KMS-11 (cell line): ENCODE measurements at regions not wholly inside any gene's neighbourhood (a gene's known extent, or its start where the extent isn't known, plus 50 kb on each side); places are given as distances from the start of the nearest gene placed in this dataset.

Experiments
- H2AFZ ChIP-seq: fragments of 200-600 bp; sonication (generic); 2 replicates; pipeline ENCODE4 v1.6.1; 2016; ENCODE audit warnings: antibody characterized with exemption, mixed run types, low read depth
- H3K27ac ChIP-seq: fragments of 200-600 bp; sonication (generic); 2 replicates; pipeline ENCODE4 v1.6.1; 2016; ENCODE audit warnings: mild to moderate bottlenecking, mixed run types
- H3K27me3 ChIP-seq: fragments of 200-600 bp; sonication (generic); 2 replicates; pipeline ENCODE4 v1.6.1; 2017; ENCODE audit warnings: mild to moderate bottlenecking, low read depth, mixed run types, moderate library complexity; ENCODE audit not compliant: insufficient read depth
- H3K36me3 ChIP-seq: fragments of 200-600 bp; sonication (generic); 2 replicates; pipeline ENCODE4 v1.6.1; 2017; ENCODE audit warnings: mild to moderate bottlenecking, mixed run types; ENCODE audit not compliant: insufficient read depth
- H3K4me1 ChIP-seq: fragments of 200-600 bp; sonication (generic); 2 replicates; pipeline ENCODE4 v1.6.1; 2016; ENCODE audit warnings: mild to moderate bottlenecking, low read depth, mixed run types; ENCODE audit not compliant: poor library complexity, severe bottlenecking
- H3K4me2 ChIP-seq: fragments of 200-600 bp; sonication (generic); 2 replicates; pipeline ENCODE4 v1.7.0; 2016; ENCODE audit warnings: mild to moderate bottlenecking, mixed run types
- H3K4me3 ChIP-seq: fragments of 200-600 bp; sonication (generic); IDR thresholded peaks from 2 replicates; pipeline ENCODE4 v1.6.1; 2017; ENCODE audit warnings: low read depth, low read length, mixed read lengths; ENCODE audit not compliant: insufficient read depth
- H3K79me2 ChIP-seq: fragments of 200-600 bp; sonication (generic); 2 replicates; pipeline ENCODE4 v1.6.1; 2016; ENCODE audit warnings: low read depth, mixed run types; ENCODE audit not compliant: insufficient read depth
- H3K9ac ChIP-seq: fragments of 200-600 bp; sonication (generic); 2 replicates; pipeline ENCODE4 v1.6.1; 2016; ENCODE audit warnings: mild to moderate bottlenecking, mixed run types
- H4K20me1 ChIP-seq: fragments of 200-600 bp; sonication (generic); 2 replicates; pipeline ENCODE4 v1.6.1; 2016; ENCODE audit warnings: mild to moderate bottlenecking, mixed run types; ENCODE audit not compliant: insufficient read depth
- CTCF ChIP-seq: fragments of 200-600 bp; sonication (generic); conservative IDR thresholded peaks from 2 replicates; pipeline ENCODE4 v1.6.1; 2017; ENCODE audit warnings: low read depth, mild to moderate bottlenecking, antibody characterized with exemption, low read length, moderate library complexity, mixed read lengths

- Histone ChIP-seq H4K20me1 (no peaks in the 10 kb centered on the region), H3K4me2 (no peak overlapping the region), H3K27me3 (no peaks in the 10 kb centered on the region), H2AFZ (no peak overlapping the region), H3K27ac (no peak overlapping the region), H3K36me3 (no peaks in the 10 kb centered on the region), H3K4me3 (no peak overlapping the region), H3K79me2 (no peaks in the 10 kb centered on the region), H3K4me1 (no peaks in the 10 kb centered on the region), H3K9ac (no peak overlapping the region)
- TF ChIP-seq CTCF: no peak
Observed at GRCh38 chr13:87453244-87453643, 217.9 kb upstream of the SLITRK5 start.

- no peaks in the 10 kb centered on the region for H3K79me2 ChIP-seq
Observed at GRCh38 chr13:87459419-87459818, 211.8 kb upstream of the SLITRK5 start.

GRCh38 chr13:87497426-87497825, 173.7 kb upstream of the SLITRK5 start:
- no peak for TF ChIP-seq CTCF
- Histone ChIP-seq H2AFZ (no peak overlapping the region), H3K27me3 (no peaks in the 10 kb centered on the region), H3K27ac (no peak overlapping the region), H3K9ac (no peak overlapping the region), H4K20me1 (no peaks in the 10 kb centered on the region), H3K4me3 (no peak overlapping the region), H3K79me2 (no peaks in the 10 kb centered on the region), H3K36me3 (no peaks in the 10 kb centered on the region), H3K4me1 (no peaks in the 10 kb centered on the region), H3K4me2 (no peak overlapping the region)

More at GRCh38 chr13:87459419-87459818, 211.8 kb upstream of the SLITRK5 start:
- no peak overlapping the region for H3K27ac ChIP-seq
- no peaks in the 10 kb centered on the region for H3K4me1 ChIP-seq
- no peaks in the 10 kb centered on the region for H3K27me3 ChIP-seq
- no peak for TF ChIP-seq CTCF
- H3K4me3 ChIP-seq: no peak overlapping the region
- no peaks in the 10 kb centered on the region for H4K20me1 ChIP-seq
- H2AFZ ChIP-seq: no peak overlapping the region
- no peak overlapping the region for H3K9ac ChIP-seq
- H3K4me2 ChIP-seq: no peak overlapping the region
- H3K36me3 ChIP-seq: no peaks in the 10 kb centered on the region

- Histone ChIP-seq H3K36me3 (no peaks in the 10 kb centered on the region), H3K4me2 (no peak overlapping the region), H3K4me3 (no peak overlapping the region), H2AFZ (no peak overlapping the region), H3K79me2 (no peaks in the 10 kb centered on the region), H4K20me1 (no peaks in the 10 kb centered on the region), H3K27ac (no peak overlapping the region), H3K9ac (no peak overlapping the region), H3K4me1 (no peaks in the 10 kb centered on the region), H3K27me3 (no peaks in the 10 kb centered on the region)
- TF ChIP-seq CTCF: no peak
Observed at GRCh38 chr13:87498681-87499080, 172.5 kb upstream of the SLITRK5 start.
